Activated CD8-positive, alpha-beta T cell treated with anti-CD3 and anti-CD28 coated beads for 36 hours (primary cell): ENCODE measurements at regions not wholly inside any gene's neighbourhood (a gene's known extent, or its start where the extent isn't known, plus 50 kb on each side); places are given as distances from the start of the nearest gene placed in this dataset.

ENCODE experiments used
- ATAC-seq: fragments of 200-7000 bp; cut with Tn5 transposase; one replicate; pipeline ENCODE4 v1.10.0; 2021; ENCODE audit warnings: mild to moderate bottlenecking, moderate library complexity
- CTCF ChIA-PET: fragments of 350-600 bp; sonication (Branson Sonifier 250); formaldehyde crosslinking; loops from one replicate; lab custom pipeline; 2021; ENCODE audit warnings: antibody characterized with exemption; lab: Charles Lee
- POLR2A ChIA-PET: fragments of 350-600 bp; sonication (Branson Sonifier 250); formaldehyde crosslinking; loops from one replicate; lab custom pipeline; 2021; ENCODE audit warnings: antibody characterized with exemption; lab: Charles Lee
- DNase-seq: peaks from one replicate; pipeline ENCODE4 v3.0.0-alpha.2; 2020
- H3K27ac Mint-ChIP-seq: one replicate; pipeline ENCODE4 v1.8.0; 2021; ENCODE audit warnings: mild to moderate bottlenecking, mixed read lengths
- H3K27me3 Mint-ChIP-seq: one replicate; pipeline ENCODE4 v1.8.0; 2021; ENCODE audit warnings: mixed read lengths
- H3K36me3 Mint-ChIP-seq: one replicate; pipeline ENCODE4 v1.8.0; 2021; ENCODE audit warnings: low read depth, mixed read lengths
- H3K4me1 Mint-ChIP-seq: one replicate; pipeline ENCODE4 v1.8.0; 2021; ENCODE audit warnings: low read depth, mixed read lengths
- H3K4me3 Mint-ChIP-seq: one replicate; pipeline ENCODE4 v1.8.0; 2021; ENCODE audit warnings: mild to moderate bottlenecking, moderate library complexity, mixed read lengths
- H3K9me3 Mint-ChIP-seq: one replicate; pipeline ENCODE4 v1.8.0; 2021; ENCODE audit warnings: mixed read lengths
- intact Hi-C: fragments of 100-400 bp; cut with micrococcal nuclease; formaldehyde crosslinking; loops from one replicate; pipeline ENCODE4 v1.10.0; 2022
- TF ChIP-seq, protein P1 (sequence below): fragments of 200-600 bp; IDR thresholded peaks from one replicate; pipeline ENCODE4 v1.8.0; 2022; ENCODE audit warnings: antibody characterized with exemption, mild to moderate bottlenecking

GRCh38 chr1:178593515-178593914 lies 80.6 kb downstream of the TEX35 start:
- ATAC-seq (no peak), DNase-seq (no peak)
- CTCF ChIA-PET = no interaction called here
- intact Hi-C loops = no loop called here
- Mint-ChIP-seq H3K9me3 (no peaks in the 10 kb centered on the region), H3K4me3 (no peak overlapping the region), H3K27me3 (peaks cover 14% of the 10 kb centered on the region), H3K4me1 (no peaks in the 10 kb centered on the region), H3K27ac (no peak overlapping the region), H3K36me3 (no peaks in the 10 kb centered on the region)
- POLR2A ChIA-PET = no interaction called here
- TF ChIP-seq, protein P1, sequence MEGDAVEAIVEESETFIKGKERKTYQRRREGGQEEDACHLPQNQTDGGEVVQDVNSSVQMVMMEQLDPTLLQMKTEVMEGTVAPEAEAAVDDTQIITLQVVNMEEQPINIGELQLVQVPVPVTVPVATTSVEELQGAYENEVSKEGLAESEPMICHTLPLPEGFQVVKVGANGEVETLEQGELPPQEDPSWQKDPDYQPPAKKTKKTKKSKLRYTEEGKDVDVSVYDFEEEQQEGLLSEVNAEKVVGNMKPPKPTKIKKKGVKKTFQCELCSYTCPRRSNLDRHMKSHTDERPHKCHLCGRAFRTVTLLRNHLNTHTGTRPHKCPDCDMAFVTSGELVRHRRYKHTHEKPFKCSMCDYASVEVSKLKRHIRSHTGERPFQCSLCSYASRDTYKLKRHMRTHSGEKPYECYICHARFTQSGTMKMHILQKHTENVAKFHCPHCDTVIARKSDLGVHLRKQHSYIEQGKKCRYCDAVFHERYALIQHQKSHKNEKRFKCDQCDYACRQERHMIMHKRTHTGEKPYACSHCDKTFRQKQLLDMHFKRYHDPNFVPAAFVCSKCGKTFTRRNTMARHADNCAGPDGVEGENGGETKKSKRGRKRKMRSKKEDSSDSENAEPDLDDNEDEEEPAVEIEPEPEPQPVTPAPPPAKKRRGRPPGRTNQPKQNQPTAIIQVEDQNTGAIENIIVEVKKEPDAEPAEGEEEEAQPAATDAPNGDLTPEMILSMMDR = no peak

DNA sequence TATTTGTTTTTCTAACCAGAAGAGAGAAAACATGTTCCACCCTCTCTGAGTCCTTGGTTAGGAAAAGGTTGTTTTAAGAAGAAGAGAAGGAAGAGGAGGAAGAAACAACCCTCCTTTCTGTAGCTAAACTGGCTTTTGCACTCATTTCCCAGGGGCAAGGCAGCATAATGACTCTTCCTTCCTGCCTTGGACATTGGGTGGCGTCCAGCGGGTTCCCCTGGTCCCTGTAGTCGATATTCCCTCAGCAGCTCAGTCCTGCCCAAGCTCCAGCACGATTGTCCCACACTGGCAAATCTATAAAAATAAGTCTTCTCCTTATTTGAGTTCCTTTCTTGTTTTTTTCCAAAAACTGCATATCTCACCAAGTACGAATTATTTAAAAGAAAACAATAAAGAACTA lies 81.2 kb downstream of the TEX35 start:
- Mint-ChIP-seq H3K36me3 (no peaks in the 10 kb centered on the region), H3K4me3 (no peak overlapping the region), H3K27ac (no peak overlapping the region), H3K27me3 (peaks cover 11% of the 10 kb centered on the region), H3K4me1 (no peaks in the 10 kb centered on the region), H3K9me3 (no peaks in the 10 kb centered on the region)
- TF ChIP-seq, protein P1 = no peak
- ChIA-PET CTCF (no interaction called here), POLR2A (no interaction called here)
- ATAC-seq (no peak), DNase-seq (no peak)
- intact Hi-C loops = no loop called here

- ChIA-PET CTCF (no interaction called here), POLR2A (no interaction called here)
- intact Hi-C loops = no loop called here
- TF ChIP-seq, protein P1 = no peak
- ATAC-seq (no peak), DNase-seq (no peak)
- H3K4me3 Mint-ChIP-seq = no peak overlapping the region
- H3K9me3 Mint-ChIP-seq = no peaks in the 10 kb centered on the region
- H3K36me3 Mint-ChIP-seq = no peaks in the 10 kb centered on the region
- no peak overlapping the region for H3K27ac Mint-ChIP-seq
- H3K4me1 Mint-ChIP-seq = no peaks in the 10 kb centered on the region
- H3K27me3 Mint-ChIP-seq = peaks cover 2% of the 10 kb centered on the region
Observed at GRCh38 chr1:178595491-178595890, 82.6 kb downstream of the TEX35 start.

DNA sequence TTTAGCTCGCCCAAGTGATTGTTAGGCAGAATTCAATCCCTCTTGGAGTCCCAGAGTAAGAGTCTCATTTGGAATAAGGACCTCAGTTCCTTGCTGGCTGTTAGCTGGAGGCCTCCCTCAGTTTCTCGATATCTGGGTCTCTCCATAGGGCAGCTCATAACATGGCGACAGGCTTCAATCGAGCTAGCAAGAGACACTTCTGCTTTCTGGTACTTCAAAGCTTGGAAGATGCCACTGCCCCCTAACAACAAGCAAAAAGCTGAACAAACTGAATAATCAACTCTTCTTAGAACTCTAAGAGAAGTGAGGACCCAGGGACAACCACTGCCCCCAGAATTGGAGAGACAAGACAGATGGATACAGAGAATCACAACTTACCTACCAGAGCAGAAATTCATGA lies 86.2 kb downstream of the TEX35 start:
- Mint-ChIP-seq H3K4me3 (no peak overlapping the region), H3K9me3 (no peaks in the 10 kb centered on the region), H3K4me1 (no peaks in the 10 kb centered on the region), H3K36me3 (no peaks in the 10 kb centered on the region), H3K27ac (no peak overlapping the region), H3K27me3 (no peaks in the 10 kb centered on the region)
- DNase-seq (no peak), ATAC-seq (no peak)
- ChIA-PET CTCF (no interaction called here), POLR2A (no interaction called here)
- intact Hi-C loops = no loop called here
- TF ChIP-seq, protein P1 = no peak

DNA sequence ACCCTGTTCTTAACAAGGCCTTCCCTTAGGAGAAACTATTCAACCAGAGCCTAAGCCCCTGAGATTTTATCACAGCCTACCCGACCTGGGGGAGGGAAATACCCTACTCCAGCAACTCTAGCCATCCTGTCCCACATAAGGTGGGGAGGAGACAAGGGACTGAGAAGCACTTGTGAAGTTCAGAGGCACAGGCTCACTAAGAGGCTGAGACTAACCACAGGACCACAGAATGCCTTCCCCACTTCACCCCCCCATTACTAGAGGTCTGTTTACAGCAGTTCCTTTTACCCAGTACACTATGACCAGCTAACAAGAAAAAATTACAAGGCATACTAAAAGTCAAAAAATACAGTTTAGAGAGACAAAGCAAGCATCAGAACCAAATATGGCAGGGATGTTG lies 86.8 kb downstream of the TEX35 start:
- CTCF ChIA-PET = interaction anchor here (1.3 kb wide), 1 partner anchor 13 kb away, joined by 3 read pairs; no protein-coding TSS in a partner anchor
- H3K9me3 Mint-ChIP-seq = no peaks in the 10 kb centered on the region
- no peaks in the 10 kb centered on the region for H3K36me3 Mint-ChIP-seq
- H3K4me3 Mint-ChIP-seq = no peak overlapping the region
- TF ChIP-seq, protein P1 = no peak
- POLR2A ChIA-PET = no interaction called here
- intact Hi-C loops = no loop called here
- ATAC-seq (no peak), DNase-seq (no peak)
- no peak overlapping the region for H3K27ac Mint-ChIP-seq
- no peaks in the 10 kb centered on the region for H3K27me3 Mint-ChIP-seq
- H3K4me1 Mint-ChIP-seq = no peaks in the 10 kb centered on the region
